HG03378 (cell line): ENCODE measurements at regions not wholly inside any gene's neighbourhood (a gene's known extent, or its start where the extent isn't known, plus 50 kb on each side); places are given as distances from the start of the nearest gene placed in this dataset.
"Not testable (repeated sequence)": the region's sequence is repeated elsewhere in the genome, so short reads cannot be mapped to it uniquely, and the experiment has no call there.

Experiments
- ATAC-seq: cut with Tn5 transposase; IDR thresholded peaks from one replicate; pipeline ENCODE4 v1.9.1; 2021; ENCODE audit warnings: mild to moderate bottlenecking, moderate library complexity; ENCODE audit not compliant: unreplicated experiment

DNA sequence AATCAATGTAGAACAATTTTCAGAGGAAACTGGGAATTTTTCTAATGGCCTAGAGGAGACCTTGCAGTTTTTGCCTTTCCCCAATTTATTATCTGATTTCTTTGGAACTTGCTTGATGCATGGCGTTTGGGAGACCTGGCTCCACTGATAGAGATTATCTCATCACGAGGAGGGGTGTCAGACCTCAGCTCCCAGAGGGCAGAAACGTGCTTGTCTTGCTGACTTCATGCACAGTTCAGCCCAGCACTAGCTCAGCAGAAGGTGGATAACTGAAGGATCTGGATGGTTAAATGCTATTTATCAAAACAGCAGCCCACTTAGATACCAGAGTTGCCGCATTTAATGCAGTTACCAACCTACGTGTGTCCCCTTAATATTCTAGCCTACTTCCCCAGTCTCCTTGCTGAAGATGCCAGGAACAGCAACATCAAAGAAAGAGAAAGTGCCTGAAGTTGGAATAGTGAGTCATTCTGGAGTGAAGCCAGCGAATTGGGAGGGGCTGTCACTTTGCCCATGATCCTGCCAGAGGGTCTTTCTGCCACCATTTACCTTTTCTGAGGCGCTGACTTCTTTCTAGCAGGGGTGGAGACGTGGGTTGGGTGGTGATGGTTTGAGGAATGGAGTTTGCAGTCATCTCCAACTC, 133.5 kb upstream of the CADM1 start:
- no peak for ATAC-seq

DNA sequence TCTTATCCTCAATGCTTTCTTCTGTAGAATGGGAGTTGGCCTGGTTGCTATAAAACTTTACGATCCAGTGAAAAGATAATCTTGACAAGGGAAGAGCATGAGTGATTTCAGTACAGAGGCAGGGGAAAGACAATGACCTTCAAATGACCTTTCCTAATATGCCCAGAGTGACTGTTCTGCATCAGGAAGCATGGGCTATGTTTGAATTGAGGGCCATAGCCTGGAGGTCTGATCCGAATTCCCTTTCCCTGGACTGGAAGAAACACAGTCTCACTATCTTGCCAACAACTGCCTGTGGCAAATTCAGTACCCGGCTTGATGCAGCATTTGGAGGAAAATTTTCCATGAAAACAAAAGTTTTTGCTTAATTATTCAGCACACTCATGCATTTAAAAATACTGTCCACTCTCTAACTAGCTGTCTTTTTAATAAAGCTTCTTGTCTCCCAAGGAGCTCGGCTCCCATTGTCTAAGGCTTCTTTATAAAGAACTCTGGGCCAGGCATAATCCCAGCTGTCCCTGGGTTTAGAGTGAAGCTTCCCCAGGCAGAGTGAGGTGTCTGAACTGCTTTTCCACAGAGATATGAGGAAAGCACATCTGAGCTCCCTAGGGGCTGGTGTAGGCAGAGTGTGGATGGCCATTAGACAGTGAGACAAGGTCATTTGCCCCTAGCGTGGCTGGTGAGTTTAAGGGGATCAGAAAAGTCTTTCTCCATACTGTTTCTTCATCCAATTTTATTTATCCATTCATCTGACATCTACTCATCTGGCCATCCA, 132.7 kb upstream of the CADM1 start:
- no peak for ATAC-seq

DNA sequence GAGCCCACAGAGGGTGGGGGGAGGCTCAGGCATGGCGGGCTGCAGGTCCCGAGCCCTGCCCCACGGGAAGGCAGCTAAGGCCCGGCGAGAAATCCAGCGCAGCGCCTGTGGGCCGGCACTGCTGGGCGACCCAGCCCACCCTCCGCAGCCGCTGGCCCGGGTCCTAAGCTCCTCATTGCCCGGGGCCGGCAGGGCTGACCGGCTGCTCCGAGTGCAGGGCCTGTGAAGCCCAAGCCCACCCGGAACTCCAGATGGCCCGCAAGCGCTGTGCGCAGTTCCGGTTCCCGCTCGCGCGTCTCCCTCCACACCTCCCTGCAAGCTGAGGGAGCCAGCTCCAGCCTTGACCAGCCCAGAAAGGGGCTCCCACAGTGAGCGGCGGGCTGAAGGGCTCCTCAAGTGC, 129.8 kb upstream of the CADM1 start:
- not testable (repeated sequence) for ATAC-seq

DNA sequence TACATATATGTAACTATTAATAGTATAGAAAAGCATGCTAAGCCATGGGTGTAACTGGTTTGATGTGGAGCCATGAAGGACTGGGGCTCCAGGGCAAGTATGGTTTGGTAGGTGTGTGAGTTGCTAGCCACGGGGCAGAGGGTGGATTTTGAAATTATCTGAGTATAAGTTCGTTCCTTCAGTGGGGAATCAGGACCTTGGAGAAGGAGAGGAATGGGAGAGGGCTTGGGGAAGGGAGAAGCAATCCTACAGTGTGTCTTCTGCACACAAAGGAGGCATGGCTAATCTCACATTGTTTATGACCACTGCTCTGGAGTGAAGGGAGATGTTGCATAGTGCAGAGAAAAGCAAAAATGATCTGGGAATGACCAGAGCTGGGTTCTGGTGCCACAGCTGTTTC, 127.8 kb upstream of the CADM1 start:
- ATAC-seq: no peak

DNA sequence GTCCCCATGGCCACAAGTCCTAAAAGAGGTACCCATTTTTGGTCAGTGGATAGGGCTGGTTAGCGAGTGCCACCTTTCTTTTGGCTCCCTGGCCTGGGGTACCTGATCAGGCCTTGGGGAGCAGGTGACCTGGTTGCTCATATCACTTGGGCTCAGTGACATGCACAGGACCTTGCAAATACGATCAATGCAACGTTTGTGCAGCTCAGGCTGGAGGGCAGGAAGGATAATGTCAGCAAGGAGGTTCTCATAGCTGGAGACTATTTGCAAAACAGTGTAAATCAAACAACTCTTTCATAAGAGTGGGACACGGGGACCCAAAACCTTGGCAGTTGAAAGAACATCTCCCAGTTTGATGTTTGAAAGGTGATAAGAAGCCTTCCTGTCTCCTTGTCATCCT, 127.4 kb upstream of the CADM1 start:
- ATAC-seq: no peak

DNA sequence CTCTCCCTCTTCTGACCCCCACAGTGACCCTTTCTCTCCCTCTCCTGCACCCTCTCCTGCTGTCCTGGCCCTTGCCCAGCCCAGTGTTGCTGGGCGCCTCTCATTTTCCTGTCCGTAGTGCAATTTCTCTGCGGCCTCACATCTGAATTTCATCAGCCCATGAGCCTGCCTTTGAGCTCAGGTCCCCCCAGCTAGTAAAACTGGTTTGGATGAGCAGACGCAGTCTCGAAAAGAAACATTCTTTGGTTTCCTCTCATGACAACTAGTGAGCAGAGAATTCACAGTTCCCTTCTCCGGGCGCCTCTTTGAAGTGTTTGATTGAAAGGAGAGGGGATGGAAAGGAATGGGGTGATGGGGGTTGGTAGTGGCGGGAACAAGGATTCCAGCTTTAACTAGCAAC, 126.0 kb upstream of the CADM1 start:
- no peak for ATAC-seq

DNA sequence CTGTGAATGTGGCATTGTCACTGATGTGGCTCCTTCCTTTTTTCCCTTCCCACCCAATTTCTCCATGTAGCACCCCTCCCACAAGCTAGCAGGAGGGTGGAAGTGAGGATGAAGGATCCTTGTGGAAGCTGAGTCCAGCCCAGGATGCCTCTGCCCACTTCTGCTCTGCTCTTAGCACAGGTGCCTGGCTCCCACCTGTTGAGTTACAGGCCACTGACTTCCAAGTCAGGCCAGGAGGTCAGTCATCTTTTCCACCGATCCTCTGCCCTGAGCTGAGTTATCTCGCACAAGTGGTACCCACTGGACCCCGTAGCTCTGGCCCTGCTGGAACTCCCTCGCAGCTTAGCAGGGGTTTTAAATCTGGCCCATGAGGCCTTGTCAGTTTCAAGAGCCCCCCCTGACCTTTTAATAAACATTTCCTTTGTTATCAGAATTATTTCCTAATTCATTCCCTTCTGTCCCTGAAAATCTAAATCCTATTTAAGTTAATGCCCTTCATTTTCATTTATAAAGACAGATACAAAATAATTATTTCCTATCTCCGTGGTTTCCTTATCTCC, 125.3 kb upstream of the CADM1 start:
- no peak for ATAC-seq

DNA sequence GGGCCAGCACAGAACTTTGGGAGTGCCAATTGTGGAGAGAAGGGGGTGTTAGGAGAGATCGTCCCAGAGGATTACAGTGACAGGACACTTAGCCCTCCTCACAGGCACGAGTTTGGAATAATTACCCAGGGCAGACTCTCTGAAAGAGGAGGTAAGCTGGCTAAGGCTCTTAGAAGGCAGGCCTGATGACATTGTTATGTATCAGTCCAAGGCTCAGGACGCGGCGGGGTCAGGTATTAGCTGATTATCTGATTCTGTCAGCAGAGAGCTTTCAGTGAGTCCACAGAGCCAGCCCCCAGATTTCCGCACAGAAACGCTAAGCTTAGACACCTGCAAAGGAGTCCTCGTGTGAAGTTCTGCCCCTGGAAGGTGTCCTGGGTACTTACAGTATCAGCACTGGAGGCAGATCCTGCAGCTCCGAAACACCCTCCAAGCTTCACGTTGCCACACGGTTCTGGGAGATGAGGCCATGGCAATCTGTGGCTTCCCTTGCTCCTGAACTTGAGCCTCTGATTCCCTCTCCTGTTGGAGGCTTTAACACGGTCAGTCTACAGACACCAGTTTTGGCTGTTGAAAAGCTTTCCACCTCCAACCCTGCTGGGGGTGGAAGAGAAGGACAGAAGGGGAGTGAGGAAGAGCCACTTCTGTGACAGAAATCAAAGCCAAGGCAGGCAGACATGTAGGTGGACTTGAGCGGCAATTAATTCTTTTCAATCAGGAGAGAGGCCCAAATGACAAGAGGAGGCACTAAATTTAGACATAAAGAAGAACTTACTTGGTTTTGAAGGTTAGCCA, 123.6 kb upstream of the CADM1 start:
- no peak for ATAC-seq

DNA sequence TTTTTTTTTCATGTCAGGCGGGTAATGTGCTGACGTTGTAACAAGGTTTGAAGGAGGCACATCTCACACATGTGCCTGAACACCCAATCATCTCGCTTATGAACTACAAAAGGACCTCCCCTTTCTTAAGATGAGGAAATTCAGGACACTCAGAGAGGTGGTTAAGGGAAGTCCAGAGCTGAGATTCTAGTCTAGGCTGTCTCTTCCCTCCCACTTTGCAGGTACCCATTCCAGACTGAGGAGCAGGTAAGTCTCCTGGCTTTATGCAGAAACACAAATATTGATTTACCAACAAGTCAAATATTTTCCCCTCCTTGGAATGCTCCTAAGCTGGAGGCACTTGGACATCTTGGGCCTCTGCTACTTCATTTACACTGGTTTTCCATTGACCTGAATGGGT, 122.9 kb upstream of the CADM1 start:
- ATAC-seq: no peak

DNA sequence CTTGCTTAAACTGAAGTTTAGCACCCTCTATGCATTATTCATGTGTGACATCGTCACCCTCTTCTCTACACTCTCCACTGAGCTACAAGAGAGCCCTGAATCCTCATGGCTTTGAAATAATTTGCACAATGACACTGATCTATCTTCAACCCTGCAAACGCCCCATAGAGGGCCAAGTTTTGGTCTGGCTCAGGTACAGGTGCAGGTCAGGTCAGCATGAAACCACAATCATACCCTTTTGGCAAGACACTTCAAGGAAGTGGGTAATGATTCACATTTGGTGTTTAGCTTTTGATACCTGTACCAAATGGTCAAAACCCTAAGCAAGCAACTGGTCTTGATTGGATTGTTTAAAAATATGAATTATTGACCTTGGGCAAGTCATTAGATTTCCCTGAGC, 122.2 kb upstream of the CADM1 start:
- ATAC-seq: no peak

DNA sequence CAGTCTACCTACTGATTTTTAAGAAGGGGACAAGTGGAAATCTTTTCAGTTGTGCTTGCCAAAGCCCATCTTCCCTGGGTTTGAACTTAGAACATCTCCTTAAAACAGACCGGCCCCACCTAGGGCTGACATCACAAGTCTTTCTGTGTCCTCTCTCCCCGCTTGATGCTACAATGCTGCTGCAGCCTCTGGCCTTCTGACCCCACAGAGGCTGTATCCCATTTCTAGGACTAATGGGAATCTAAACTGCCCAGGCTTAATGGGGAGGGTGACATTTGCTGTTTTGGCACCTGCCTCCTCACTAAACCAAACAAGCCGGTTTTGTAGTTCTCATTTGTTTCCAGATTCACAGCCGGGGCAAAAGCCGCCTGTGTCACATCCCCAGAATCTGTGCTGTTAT, 121.3 kb upstream of the CADM1 start:
- ATAC-seq: no peak

DNA sequence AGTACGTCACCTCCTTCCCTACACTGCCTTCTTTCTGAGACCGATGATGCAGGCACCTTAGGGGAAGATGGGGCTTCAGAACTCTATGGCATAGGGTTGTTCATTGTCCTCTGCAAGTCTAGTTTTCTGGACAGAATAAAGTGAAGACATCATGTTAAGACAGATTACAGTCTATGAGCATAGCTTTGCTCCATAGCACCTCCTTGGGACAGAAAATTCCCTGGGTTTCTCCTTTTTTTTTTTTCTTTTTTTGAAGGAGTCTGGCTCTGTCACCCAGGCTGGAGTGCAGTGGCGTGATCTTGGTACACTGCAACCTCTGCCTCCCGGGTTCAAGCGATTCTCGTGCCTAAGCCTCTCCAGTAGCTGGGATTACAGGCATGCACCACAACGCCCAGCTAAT, 119.8 kb upstream of the CADM1 start:
- ATAC-seq: no peak

DNA sequence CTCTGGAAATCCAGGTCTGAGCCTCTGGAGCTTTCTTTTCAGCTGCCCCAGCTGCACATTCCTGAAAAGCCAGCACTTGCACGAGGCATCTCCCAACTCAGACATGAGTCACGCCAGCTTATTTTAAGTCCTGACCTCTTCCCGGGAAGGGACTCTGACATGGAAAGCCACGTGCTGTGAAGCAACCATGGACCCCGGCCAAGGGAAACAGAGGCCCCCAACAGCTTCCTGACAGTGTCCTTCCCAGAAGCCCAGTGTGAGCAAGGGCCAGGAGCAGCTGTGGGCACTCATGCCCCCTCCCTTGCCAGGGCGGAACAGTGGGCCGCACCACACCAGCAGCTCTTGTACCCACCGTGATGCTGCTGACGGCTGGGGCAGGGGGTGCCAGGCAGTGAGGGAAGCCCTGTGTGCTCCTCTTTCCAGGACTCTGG, 118.8 kb upstream of the CADM1 start:
- ATAC-seq: no peak

DNA sequence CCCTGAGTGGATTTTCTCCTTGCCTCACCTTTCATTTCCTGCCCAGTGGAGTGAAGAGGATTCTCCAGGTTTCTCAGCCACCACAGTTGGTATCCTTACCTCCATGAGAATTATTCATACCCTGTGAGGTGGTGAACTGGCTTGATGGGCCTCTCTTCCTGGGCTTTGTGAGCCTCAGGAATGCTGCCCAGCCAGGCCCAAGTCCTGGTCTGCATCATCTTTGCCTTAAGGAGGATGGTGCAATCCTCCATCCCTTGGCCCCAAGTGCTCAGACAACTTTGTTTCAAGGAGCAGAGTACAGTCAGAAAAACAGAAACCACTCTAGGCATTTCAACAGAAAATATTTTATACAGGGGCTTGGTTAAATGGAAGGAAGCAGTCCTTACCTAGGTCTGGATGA, 114.2 kb upstream of the CADM1 start:
- no peak for ATAC-seq

DNA sequence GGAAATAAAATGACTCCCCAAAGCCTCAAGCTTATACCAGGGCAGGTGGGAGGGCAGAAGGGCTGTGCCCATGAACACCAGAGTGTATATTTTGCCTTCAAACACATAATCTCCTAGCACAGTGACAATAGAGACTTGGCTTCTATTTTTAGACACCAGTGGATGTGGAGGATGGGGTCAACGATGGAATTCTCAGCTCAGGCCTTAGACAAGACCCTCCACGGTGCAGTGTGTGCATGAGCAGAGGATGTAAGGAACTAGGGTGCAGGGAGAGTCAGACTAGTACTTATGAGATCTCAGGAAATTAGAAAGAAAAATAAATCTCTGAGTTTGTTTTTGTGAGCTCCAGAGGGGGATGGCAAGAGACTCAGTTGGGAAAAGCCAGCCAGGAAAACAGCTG, 113.6 kb upstream of the CADM1 start:
- ATAC-seq: no peak

DNA sequence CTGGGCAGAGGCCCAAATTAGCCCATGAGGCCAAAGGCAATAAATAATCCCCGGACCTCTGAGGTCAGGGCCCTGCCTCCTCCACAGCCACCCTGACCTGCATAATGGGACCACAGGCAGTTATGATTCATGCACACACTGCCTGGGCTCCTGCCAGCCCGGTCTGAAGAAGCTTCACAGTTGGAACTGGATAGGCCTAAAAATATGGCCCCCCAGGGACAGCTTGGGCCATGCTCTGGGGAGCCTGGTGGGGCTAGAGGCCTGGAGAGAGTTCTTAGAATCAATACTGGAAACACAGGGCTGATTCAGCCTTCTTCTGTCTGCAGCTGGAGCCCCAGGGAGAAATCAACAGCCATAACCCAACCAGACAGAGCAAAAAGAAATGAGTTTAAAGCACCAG, 112.8 kb upstream of the CADM1 start:
- ATAC-seq: no peak

DNA sequence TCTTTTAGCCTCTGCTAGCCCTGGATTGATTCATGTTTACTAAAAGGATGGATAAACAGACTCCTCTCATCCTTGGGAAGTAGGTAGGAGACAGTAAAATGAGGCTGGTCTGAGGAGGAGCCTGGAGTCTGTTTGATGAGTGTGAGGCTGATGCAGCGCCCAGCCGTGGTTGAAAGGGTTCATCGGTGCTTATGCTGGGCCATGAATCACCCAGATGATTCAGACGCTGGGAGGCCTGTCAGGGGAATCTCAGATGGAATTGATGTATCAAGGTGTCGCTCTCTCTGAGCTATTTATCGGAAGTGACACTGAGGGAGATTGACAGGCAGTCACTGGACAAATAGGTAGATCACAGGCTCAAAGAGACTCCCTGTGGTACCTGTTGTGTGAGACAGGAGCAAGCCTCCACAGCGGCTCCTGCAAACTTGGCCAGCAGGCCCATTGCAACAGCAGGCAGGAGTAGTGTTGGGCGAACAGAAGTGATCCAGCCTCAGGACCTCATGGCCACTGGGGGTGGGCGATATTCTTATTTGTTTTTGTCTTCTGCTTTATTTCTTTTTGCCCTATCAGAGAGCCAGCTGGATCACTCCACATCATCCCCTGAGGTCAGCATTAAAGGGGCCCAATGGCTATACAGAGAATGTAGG, 109.9 kb upstream of the CADM1 start:
- no peak for ATAC-seq

DNA sequence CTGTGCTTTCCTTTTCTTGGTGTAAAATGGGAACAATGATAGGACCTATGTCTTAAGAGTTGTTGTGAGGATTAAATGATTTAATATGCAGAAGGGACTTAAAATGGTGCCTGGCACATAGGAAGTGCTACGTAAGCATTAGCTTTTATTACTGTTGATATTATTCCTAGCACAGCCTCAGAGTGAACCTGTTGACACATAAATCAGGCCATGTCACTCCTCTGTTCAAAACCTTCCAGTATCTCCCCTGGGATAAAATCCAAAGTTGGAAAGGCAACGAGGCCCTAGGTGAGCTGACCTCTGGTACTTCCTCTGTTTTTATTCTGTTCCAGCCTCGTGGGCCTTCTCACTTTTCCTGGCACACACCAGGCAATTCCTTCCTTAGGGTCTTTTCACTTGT, 108.8 kb upstream of the CADM1 start:
- ATAC-seq: no peak

DNA sequence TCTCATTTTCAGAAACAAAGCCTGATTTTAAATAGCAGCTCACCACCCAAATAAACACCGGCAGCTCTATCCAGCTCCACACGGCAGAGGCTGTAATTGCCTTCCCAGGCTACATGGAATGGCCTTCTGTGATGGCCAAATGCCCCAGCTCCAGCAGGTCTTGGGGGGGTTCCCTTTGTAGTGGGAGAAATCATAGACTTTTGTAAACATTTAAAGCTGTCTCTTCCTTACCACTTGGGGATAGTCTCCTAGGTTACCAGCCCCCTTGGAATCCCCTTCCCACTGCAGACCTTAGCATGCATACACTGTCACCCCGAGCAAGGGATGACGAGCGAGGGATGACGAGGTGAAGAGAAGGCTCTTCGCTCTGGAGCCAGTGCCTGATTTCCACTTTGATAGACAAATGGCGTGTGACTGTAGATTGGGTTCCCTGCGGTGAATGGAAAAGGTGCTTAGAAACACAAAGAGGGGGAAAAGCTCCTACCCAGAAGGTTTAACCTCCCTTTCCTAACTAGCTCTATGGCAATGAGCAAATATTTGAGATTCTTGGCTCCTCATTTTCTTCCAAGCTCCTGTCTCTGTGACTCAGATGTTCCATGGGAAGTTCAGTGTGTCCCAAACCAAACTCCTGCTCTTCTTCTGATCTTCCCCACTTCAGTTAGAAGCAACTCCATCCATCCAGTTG, 108.0 kb upstream of the CADM1 start:
- ATAC-seq: no peak

DNA sequence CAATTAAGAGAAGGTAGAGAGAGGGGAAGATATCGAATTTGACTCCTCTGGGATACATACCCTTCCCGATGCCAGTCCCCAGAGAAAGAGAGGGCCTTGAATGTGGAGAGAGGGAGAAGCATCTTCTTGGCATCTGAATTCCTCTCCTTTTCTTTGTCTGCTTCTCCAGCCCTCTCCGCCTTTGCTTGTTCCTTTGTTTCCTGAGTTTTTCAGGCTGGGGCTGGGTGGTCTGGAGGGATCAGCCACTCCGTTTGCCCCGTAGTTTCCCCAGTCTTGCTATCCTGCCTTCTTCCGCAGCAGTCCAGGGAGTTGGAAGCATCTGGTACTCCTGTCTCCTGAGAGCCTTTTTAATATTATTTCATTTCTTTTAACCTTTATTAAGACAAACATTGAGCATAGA, 107.1 kb upstream of the CADM1 start:
- no peak for ATAC-seq

DNA sequence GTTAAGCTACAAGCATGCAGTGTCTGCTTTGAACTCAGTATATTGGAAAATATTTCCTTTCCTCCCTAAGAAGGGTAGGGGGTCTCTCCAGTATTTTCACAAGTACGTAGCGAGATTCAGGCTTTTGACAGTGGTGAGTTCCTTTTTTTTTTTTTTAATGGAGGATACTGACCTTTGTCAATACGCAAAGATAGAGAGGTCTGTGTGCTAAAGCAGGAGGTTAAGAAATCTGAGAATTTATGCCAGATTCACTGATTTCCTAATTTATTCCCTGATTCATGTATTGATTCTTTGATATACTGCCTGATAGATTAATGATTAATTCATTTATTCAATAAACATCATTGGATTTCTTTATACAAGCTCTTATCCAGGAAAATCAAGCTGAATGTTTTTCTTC, 106.7 kb upstream of the CADM1 start:
- no peak for ATAC-seq
